GM12865 (cell line): ENCODE measurements at regions not wholly inside any gene's neighbourhood (a gene's known extent, or its start where the extent isn't known, plus 50 kb on each side); places are given as distances from the start of the nearest gene placed in this dataset.

Experiments
- DNase-seq: peaks from one replicate; pipeline ENCODE4 v3.0.0; 2010; ENCODE audit warnings: low read depth
- H3K4me3 ChIP-seq: 2 replicates; pipeline ENCODE4 v1.5.1; 2011; ENCODE audit warnings: mild to moderate bottlenecking, low read depth, low read length, control low read depth
- CTCF ChIP-seq: IDR thresholded peaks from 2 replicates; pipeline ENCODE4 v1.5.1; 2011; ENCODE audit warnings: low read length, control low read depth, low read depth, inconsistent platforms; ENCODE audit not compliant: insufficient read depth; ENCODE audit errors: missing control alignments

GRCh38 chrX:69103539-69103938 is 61.7 kb downstream of the PJA1 start:
- DNase-seq = no peak

GRCh38 chrX:69102612-69103194 is 62.5 kb downstream of the PJA1 start:
- no peak for DNase-seq
- TF ChIP-seq CTCF = no peak

More at GRCh38 chrX:69103539-69103938, 61.7 kb downstream of the PJA1 start:
- TF ChIP-seq CTCF = no peak
- no peak overlapping the region for H3K4me3 ChIP-seq

GRCh38 chrX:69101683-69102251 is 63.5 kb downstream of the PJA1 start:
- no peak for DNase-seq
- no peak overlapping the region for H3K4me3 ChIP-seq
- no peak for TF ChIP-seq CTCF

More at GRCh38 chrX:69102612-69103194, 62.5 kb downstream of the PJA1 start:
- H3K4me3 ChIP-seq = no peak overlapping the region

- TF ChIP-seq CTCF = no peak
- no peak overlapping the region for H3K4me3 ChIP-seq
- no peak for DNase-seq
Observed at GRCh38 chrX:69100478-69100877, 64.8 kb downstream of the PJA1 start.

GRCh38 chrX:69097451-69098236 is 67.6 kb downstream of the PJA1 start:
- DNase-seq = no peak
- TF ChIP-seq CTCF = no peak
- no peak overlapping the region for H3K4me3 ChIP-seq

GRCh38 chrX:69096963-69097362 is 68.3 kb downstream of the PJA1 start:
- H3K4me3 ChIP-seq = no peak overlapping the region
- no peak for DNase-seq
- no peak for TF ChIP-seq CTCF
